ENCODE measurements at regions not wholly inside any gene's neighbourhood (a gene's known extent, or its start where the extent isn't known, plus 50 kb on each side); places are given as distances from the start of the nearest gene placed in this dataset.

- no peak for DNase-seq (ENCODE audit: low spot score)
Observed at GRCh38 chr14:61107869-61108493, 126.9 kb downstream of the SLC38A6 start.

DNA sequence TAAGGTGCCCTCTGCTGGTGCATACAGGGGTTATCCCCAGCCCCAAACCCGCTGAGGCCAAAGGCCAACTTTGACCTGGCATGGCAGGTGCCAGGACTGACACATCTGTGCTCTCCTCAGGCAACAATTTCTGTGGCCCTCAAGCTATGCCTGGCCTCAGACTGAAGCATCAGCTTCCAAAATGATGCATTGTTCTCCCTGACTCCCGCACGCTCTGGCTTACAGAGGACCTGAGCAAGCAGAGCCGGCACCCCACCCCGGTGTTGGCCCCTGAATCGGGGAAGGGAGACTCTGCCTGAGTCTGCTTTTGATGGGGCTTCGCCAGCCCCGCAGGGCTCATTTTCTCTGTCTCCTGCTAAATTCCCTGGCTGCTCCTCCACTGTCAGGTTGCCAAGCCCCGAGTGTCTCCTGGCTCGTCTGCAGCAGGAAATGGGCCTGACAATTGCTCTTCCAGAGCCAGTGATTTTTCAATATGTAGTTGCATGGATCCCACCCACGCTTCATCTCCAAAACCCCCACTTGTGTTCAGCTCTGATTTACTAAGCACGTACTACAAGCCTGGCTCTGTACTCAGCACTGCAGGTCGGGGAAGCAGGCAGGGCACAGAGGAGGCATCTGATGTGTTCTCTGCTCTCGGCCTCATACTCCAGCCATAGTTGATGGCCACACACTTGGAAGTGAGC, 126.1 kb downstream of the SLC38A6 start:
- no peak for DNase-seq (ENCODE audit: low spot score)

DNA sequence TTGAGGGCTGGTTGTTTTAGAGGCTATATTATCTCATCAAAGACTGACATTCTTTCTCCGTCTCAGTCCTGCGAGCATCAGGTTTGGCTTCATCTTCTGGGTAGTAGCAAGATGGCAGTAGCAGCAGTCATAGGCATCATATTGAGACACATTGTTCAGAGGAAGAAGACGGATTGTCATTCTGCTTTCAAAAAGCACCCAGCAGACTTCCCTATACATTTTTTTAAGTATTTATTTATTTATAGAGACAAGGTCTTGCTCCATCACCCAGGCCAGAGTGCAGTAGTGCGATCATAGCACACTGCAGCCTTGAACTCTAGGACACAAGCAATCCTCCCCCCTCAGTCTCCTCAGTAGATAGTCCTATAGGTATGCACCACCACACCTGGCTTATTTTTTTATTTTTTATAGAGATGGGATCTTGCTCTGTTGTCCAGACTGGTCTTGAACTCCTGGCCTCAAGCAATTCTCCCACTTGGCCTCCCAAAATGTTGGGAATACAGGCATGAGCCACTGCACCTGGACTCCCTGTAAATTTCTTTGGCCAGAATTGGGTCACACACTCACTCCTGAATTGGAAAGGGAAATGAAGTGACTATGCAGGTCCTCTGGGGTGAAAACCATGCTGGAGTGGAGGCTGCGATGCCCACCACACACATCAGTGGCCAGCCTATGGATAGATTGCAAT, 125.4 kb downstream of the SLC38A6 start:
- DNase-seq (ENCODE audit: low spot score), result no peak

DNA sequence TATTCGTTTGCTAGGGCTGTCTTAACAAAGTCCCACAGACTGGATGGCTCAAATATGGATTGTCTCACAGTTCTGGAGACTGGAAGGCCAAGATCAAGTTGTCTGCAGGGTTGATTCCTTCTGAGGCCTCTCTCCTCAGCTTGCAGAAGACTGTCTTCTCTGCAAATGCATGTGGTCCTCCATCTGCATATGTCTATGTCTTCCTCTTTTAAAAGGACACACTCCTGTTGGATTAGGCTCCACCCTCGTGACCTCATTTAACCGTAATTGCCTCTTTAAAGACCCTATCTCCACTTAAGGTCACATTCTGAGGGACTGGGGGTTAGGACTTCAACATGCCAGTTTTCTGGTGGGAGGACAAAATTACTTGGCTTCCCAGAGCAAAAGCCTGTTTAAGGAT, 123.3 kb downstream of the SLC38A6 start:
- no peak for DNase-seq (ENCODE audit: low spot score)

GRCh38 chr14:61103541-61104339, 122.7 kb downstream of the SLC38A6 start:
- DNase-seq (ENCODE audit: low spot score), result peak; percentile 85

DNA sequence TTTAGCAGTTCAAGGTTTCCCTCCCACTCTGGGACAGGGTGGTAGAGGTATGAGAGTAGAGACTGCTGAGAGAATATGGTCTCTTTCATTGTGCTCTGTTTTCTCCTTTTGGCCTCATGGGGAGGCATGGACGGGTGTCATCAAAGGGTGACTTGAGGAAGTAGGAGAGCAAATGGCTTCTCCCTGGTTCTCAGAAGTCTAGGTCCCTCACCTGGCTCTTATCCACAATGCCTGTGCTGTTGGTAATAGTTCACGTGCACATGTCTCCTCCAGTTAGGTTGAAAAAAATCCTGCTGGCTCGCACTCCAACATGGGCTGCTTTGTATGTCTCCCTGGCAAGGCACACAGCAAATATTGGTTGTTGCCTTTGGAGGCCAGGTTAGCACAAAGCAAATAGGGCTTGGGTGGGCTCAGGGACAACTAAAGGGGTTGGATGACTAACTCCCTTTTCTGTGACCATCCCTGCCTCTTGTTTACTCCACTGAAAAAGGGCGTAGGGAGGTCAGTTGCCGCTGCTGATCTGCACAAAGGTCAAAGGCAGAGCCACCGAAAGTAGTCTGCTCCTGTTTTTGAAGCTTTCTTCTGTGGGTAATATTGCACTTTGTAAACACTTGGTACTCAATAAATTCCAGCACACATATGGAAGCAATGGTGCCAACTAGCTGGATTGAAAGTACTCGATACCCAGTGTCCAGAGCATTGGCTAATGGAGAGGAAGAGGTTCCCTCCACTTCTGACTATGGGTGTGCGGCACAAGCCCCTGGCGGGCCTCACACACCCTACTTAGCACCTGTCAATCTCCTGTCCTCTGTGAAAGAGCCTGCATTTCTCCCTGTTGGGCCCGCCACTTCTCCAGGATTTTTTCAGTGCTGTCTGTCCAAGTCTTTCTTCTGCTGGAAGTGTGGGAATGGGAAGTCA, 121.8 kb downstream of the SLC38A6 start:
- DNase-seq (ENCODE audit: low spot score), result no peak

All from SW480 (cell line).